Transverse colon (tissue), 4 donors: ENCODE measurements at regions not wholly inside any gene's neighbourhood (a gene's known extent, or its start where the extent isn't known, plus 50 kb on each side); places are given as distances from the start of the nearest gene placed in this dataset.

ENCODE experiments used
- CTCF ChIP-seq, 5 experiments: fragments of 200-600 bp in 3 of 5; fragments of 450-650 bp in 2 of 5; sonication (generic) in 3 of 5; IDR thresholded peaks; 1 replicate in 2 of 5; 2 replicates in 3 of 5; pipeline ENCODE4 v1.5.1; 2016 to 2017; ENCODE audit warnings: antibody characterized with exemption in 5 of 5, inconsistent platforms in 3 of 5, mild to moderate bottlenecking in 2 of 5, moderate library complexity in 1 of 5
- EP300 ChIP-seq: sonication (generic); formaldehyde crosslinking; IDR thresholded peaks from one replicate; pipeline ENCODE4 v1.6.1; 2017; ENCODE audit warnings: antibody characterized with exemption, low read depth
- POLR2A ChIP-seq: fragments of 450-650 bp; IDR thresholded peaks from one replicate; pipeline ENCODE4 v1.6.1; 2016; ENCODE audit warnings: antibody characterized with exemption, mild to moderate bottlenecking, moderate library complexity
- POLR2AphosphoS5 ChIP-seq, 3 donors: sonication (generic); formaldehyde crosslinking; IDR thresholded peaks; one replicate each; pipeline ENCODE4 v1.6.1; 2016; ENCODE audit warnings: antibody characterized with exemption in 3 of 3

- TF ChIP-seq POLR2AphosphoS5 (IDR thresholded peaks at IDR 0.05) (no peak), CTCF (IDR thresholded peaks at IDR 0.05) (no peak), POLR2A (no peak), EP300 (no peak)
These were observed 147.1 kb downstream of the IRX1 start for GRCh38 chr5:3742750-3743149.
